ENCODE measurements at regions not wholly inside any gene's neighbourhood (a gene's known extent, or its start where the extent isn't known, plus 50 kb on each side); places are given as distances from the start of the nearest gene placed in this dataset.

DNA sequence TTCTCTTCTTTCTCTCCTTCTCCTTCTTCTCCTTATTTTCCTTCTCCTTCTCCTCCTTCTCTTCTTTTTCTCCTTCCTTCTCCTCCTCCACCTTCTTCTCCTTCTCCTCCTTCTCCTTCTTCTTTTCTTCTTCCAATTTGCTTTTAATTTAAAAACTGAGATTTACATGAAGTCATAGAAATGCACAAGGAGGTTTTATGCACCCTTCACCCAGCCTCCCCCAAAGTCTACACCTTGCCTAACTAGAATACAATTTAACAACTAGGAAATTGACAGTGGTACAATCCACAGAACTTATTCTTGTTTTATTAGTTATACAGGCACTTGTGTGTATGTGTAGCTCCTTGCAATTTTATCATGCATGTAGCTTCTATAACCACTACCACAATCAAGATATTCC, 826.7 kb downstream of the KCNJ2 start:
- ATAC-seq (ENCODE audit: low read depth): no peak
- dilution Hi-C loops (cut with HindIII; ENCODE audit: low sequenced_read_pairs, unreplicated experiment) (no loop called here), in situ Hi-C loops (cut with MboI; ENCODE audit: low sequenced_read_pairs) (no loop called here), intact Hi-C loops (cut with micrococcal nuclease) (no loop called here)
- Histone ChIP-seq H2BK15ac (ENCODE audit: low read depth, low read length) (no peak overlapping the region), H3K9me3 (ENCODE audit: control insufficient read depth, insufficient read depth, low read length) (no peaks in the 10 kb centered on the region), H3K4me3 (ENCODE audit: insufficient read depth, low read depth, low read length) (no peak overlapping the region), H2AFZ (replicated peaks; ENCODE audit: low read length, poor library complexity) (no peak overlapping the region), H3K79me1 (ENCODE audit: low read depth in 1 of 2, low read length in 2 of 2) (no peaks in the 10 kb centered on the region), H3K27me3 (ENCODE audit: control insufficient read depth, insufficient read depth, low read length) (no peaks in the 10 kb centered on the region), H3K23ac (ENCODE audit: low read depth, low read length) (no peak overlapping the region), H4K20me1 (ENCODE audit: insufficient read depth, low read length) (no peaks in the 10 kb centered on the region), H3K14ac (replicated peaks; ENCODE audit: low read depth, low read length) (no peak overlapping the region), H4K5ac (ENCODE audit: low read depth, low read length) (no peak overlapping the region), H2AK5ac (ENCODE audit: low read depth, low read length) (no peak overlapping the region), H3K4me2 (ENCODE audit: low read depth, low read length) (no peak overlapping the region), H3K9ac (ENCODE audit: low read depth, low read length) (no peak overlapping the region), H3K4me1 (ENCODE audit: control insufficient read depth, insufficient read depth, low read length) (no peaks in the 10 kb centered on the region), H2BK120ac (ENCODE audit: low read depth, low read length) (no peak overlapping the region), H4K91ac (ENCODE audit: insufficient read depth, low read depth, low read length) (no peak overlapping the region), H3K9me1 (ENCODE audit: insufficient read depth, low read length) (no peaks in the 10 kb centered on the region), H3K27ac (ENCODE audit: insufficient read depth, low read length) (no peak overlapping the region), H2BK5ac (ENCODE audit: low read depth, low read length, poor library complexity, severe bottlenecking) (no peak overlapping the region), H4K8ac (ENCODE audit: low read depth in 2 of 2, low read length in 2 of 2) (no peak overlapping the region), H2BK20ac (ENCODE audit: low read depth, low read length) (no peak overlapping the region), H3K4ac (ENCODE audit: low read depth, low read length) (no peak overlapping the region), H3K18ac (ENCODE audit: low read depth, low read length) (no peak overlapping the region), H3K56ac (ENCODE audit: extremely low read depth, insufficient read depth, low read length) (no peak overlapping the region), H2AK9ac (replicated peaks; ENCODE audit: low read depth, low read length, poor library complexity) (no peak overlapping the region), H3K36me3 (ENCODE audit: control insufficient read depth, insufficient read depth, low read length) (no peaks in the 10 kb centered on the region)
- CTCF ChIA-PET: no interaction called here
- no peak for DNase-seq
- POLR2A ChIA-PET (ENCODE audit: unreplicated experiment): no interaction called here
- BruUV-seq (replicated peaks): no TSS peak
- TF ChIP-seq CHD1 (IDR thresholded peaks at IDR 0.05; ENCODE audit: low read depth, low read length) (no peak), BHLHE40 (IDR thresholded peaks at IDR 0.05; ENCODE audit: low read depth, low read length) (no peak), RFX5 (IDR thresholded peaks at IDR 0.05; ENCODE audit: low read depth, low read length) (no peak), MAZ (IDR thresholded peaks at IDR 0.05; ENCODE audit: borderline replicate concordance, low read depth, low read length) (no peak), CEBPB (IDR thresholded peaks at IDR 0.05; ENCODE audit: low read depth, low read length) (no peak), POLR2A (IDR thresholded peaks at IDR 0.05; ENCODE audit: low read depth, low read length) (no peak)
- TF ChIP-seq, protein P1, sequence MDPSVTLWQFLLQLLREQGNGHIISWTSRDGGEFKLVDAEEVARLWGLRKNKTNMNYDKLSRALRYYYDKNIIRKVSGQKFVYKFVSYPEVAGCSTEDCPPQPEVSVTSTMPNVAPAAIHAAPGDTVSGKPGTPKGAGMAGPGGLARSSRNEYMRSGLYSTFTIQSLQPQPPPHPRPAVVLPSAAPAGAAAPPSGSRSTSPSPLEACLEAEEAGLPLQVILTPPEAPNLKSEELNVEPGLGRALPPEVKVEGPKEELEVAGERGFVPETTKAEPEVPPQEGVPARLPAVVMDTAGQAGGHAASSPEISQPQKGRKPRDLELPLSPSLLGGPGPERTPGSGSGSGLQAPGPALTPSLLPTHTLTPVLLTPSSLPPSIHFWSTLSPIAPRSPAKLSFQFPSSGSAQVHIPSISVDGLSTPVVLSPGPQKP (IDR thresholded peaks at IDR 0.05; ENCODE audit: borderline replicate concordance, low read depth, low read length): no peak

Measured in IMR-90 (cell line).